ENCODE measurements at regions not wholly inside any gene's neighbourhood (a gene's known extent, or its start where the extent isn't known, plus 50 kb on each side); places are given as distances from the start of the nearest gene placed in this dataset.

DNA sequence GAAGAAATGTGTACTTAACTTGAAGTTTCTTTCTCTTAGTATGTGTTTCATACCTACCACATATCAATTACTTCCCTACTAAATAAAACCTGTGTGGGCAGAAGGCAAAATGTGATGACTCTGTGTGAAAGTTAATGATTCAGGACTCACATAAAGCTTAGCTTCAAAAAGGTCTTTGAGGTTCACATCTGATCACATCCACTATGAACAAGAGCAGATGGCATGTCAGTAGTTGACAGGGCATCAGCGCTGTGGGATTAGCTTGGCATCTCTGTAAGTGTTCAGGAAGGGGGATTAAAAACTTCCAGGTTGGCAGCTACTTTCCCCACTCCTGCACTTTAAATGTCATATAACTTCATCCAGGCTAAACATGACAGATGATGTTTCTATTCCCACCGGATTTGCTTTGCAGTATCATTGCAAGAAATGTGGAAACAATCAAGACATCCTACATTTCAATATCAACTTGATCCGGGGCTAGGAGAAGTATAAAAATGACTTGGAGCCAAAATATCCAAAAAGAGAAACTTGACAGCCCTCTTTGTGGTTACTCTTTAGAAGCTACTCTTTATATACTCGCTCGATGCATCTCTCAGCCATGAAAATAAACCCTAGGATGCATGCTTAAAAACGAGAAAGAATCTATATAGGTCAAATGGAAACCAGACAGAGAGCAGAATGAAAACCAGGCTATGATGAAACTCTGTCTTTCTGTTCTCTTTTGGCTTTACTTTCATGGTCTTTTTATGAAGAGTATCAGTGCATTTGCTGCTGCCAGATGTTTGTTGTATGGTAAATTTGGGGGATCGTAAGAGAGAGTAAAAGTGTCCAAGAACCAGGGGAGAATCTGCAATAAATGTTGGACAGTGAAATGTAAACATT is 273.1 kb upstream of the ALCAM start:
- Histone ChIP-seq H3K4me3 (no peak overlapping the region), H3K27me3 (no peaks in the 10 kb centered on the region), H3K9me3 (no peaks in the 10 kb centered on the region), H3K27ac (no peak overlapping the region), H3K36me3 (no peaks in the 10 kb centered on the region), H3K4me1 (no peaks in the 10 kb centered on the region)
- TF ChIP-seq, protein P1, sequence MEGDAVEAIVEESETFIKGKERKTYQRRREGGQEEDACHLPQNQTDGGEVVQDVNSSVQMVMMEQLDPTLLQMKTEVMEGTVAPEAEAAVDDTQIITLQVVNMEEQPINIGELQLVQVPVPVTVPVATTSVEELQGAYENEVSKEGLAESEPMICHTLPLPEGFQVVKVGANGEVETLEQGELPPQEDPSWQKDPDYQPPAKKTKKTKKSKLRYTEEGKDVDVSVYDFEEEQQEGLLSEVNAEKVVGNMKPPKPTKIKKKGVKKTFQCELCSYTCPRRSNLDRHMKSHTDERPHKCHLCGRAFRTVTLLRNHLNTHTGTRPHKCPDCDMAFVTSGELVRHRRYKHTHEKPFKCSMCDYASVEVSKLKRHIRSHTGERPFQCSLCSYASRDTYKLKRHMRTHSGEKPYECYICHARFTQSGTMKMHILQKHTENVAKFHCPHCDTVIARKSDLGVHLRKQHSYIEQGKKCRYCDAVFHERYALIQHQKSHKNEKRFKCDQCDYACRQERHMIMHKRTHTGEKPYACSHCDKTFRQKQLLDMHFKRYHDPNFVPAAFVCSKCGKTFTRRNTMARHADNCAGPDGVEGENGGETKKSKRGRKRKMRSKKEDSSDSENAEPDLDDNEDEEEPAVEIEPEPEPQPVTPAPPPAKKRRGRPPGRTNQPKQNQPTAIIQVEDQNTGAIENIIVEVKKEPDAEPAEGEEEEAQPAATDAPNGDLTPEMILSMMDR (IDR thresholded peaks at IDR 0.05) = no peak
- ATAC-seq (no peak), DNase-seq (no peak)
- intact Hi-C loops (cut with DNase I) = no loop called here

DNA sequence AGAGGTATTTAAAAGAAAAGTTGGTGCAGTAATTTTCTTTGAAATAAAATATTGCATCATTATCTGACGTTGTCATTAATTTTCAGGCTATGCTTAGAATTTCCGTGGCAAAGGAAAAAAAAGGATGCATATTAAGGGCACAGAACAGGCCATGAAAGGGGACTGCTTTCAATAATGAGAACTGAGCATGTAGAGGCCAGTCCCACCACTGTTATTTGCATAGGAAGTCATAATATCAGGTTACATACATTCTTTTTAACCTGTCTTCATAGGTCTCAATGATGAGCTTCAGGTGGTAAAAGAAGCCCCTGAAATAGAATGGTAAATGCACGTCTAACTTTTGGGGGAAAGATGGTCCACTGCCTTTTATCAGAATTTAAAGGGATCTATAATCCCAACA is 272.1 kb upstream of the ALCAM start:
- no peaks in the 10 kb centered on the region for H3K4me1 ChIP-seq
- TF ChIP-seq, protein P1 (IDR thresholded peaks at IDR 0.05) = no peak
- H3K27ac ChIP-seq = no peak overlapping the region
- ATAC-seq (no peak), DNase-seq (no peak)
- H3K27me3 ChIP-seq = no peaks in the 10 kb centered on the region
- no peak overlapping the region for H3K4me3 ChIP-seq
- H3K36me3 ChIP-seq = no peaks in the 10 kb centered on the region
- intact Hi-C loops (cut with DNase I) = no loop called here
- no peaks in the 10 kb centered on the region for H3K9me3 ChIP-seq

DNA sequence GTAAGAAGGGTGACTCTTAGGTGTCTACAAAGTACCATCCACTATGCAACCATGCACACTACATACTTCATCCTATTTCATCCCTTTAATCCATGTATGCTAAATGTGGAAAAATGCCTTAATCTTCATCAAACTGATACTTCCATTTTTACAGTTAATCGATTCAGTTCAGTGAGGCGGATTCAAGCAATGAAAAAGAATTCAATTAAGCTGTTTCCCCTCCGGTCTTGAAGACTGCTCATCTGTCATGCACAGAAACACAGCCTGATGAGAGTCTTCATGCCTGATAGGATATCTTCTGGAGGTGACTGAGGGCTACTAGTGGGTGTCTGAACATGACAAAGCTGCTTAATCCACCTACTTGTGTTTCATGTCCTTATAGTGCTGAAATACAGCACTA is 270.6 kb upstream of the ALCAM start:
- TF ChIP-seq, protein P1 (IDR thresholded peaks at IDR 0.05) = no peak
- Histone ChIP-seq H3K9me3 (no peaks in the 10 kb centered on the region), H3K4me1 (no peaks in the 10 kb centered on the region), H3K27ac (no peak overlapping the region), H3K4me3 (no peak overlapping the region), H3K27me3 (no peaks in the 10 kb centered on the region), H3K36me3 (no peaks in the 10 kb centered on the region)
- ATAC-seq (no peak), DNase-seq (no peak)
- intact Hi-C loops (cut with DNase I) = no loop called here

DNA sequence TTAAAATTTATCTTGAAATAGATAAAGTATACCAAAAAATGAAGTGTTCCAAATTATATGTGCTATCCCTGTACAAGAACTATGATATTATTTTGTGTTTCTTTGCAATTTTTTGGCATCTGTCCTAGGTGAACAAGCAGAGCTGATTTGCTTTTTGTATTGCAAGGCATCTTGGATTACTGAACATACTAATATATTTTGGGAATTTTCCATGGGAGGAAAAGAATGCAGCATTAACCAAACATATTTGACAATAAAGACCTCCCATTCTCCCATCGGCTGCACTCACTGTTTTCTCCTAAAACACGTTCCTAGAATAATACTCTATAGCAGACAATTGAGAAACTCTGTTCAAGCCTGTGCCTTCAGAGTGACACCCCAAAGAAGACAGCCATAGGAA is 265.1 kb upstream of the ALCAM start:
- intact Hi-C loops (cut with DNase I) = no loop called here
- ATAC-seq (no peak), DNase-seq (no peak)
- H3K4me3 ChIP-seq = no peak overlapping the region
- H3K36me3 ChIP-seq = no peaks in the 10 kb centered on the region
- no peaks in the 10 kb centered on the region for H3K27me3 ChIP-seq
- H3K9me3 ChIP-seq = no peaks in the 10 kb centered on the region
- H3K27ac ChIP-seq = no peak overlapping the region
- TF ChIP-seq, protein P1 (IDR thresholded peaks at IDR 0.05) = no peak
- H3K4me1 ChIP-seq = no peaks in the 10 kb centered on the region

DNA sequence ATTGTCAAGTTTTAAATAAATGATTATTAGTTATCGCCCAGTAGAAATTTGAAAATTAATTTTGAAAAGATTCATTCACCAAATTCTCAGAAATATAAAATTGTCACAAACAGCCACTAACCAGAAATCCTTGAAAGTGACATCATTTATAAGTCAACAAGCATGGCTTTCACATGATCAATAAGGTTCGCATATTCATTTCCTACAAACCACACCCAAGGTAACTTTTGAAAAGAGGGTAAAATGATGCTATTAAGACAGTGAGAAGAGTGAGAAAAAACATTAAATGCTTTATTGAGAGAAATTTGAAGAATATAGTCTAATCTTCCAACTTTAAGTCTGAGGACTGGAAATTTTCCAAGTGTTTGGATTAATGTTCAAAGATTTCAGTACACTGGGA is 263.6 kb upstream of the ALCAM start:
- Histone ChIP-seq H3K36me3 (no peaks in the 10 kb centered on the region), H3K4me1 (no peaks in the 10 kb centered on the region), H3K4me3 (no peak overlapping the region), H3K27ac (no peak overlapping the region), H3K9me3 (no peaks in the 10 kb centered on the region), H3K27me3 (no peaks in the 10 kb centered on the region)
- intact Hi-C loops (cut with DNase I) = no loop called here
- DNase-seq (no peak), ATAC-seq (no peak)
- TF ChIP-seq, protein P1 (IDR thresholded peaks at IDR 0.05) = no peak

All from upper lobe of right lung (tissue), 1 donor.